ENCODE measurements at regions not wholly inside any gene's neighbourhood (a gene's known extent, or its start where the extent isn't known, plus 50 kb on each side); places are given as distances from the start of the nearest gene placed in this dataset.
"Not testable (repeated sequence)": the region's sequence is repeated elsewhere in the genome, so short reads cannot be mapped to it uniquely, and the experiment has no call there.

GRCh38 chr5:82971034-82971806 lies 106.0 kb downstream of the TMEM167A start:
- TF ChIP-seq CTCF (conservative IDR thresholded peaks at IDR 0.05; ENCODE audit: low read depth, low read length); EZH2 (IDR thresholded peaks at IDR 0.05; ENCODE audit: borderline replicate concordance, low read depth, low read length, poor library complexity, severe bottlenecking): not testable (repeated sequence)

Measured in A673 (cell line).